HCT116 (cell line): ENCODE measurements at regions not wholly inside any gene's neighbourhood (a gene's known extent, or its start where the extent isn't known, plus 50 kb on each side); places are given as distances from the start of the nearest gene placed in this dataset.

Experiments
- ATAC-seq: fragments of 200-7000 bp; cut with Tn5 transposase; 2 replicates; pipeline ENCODE4 v1.9.1; 2020; ENCODE audit warnings: mild to moderate bottlenecking, moderate library complexity
- BruUV-seq: library from RNA; stranded (reverse); fragments of 400-500 nt; replicated peaks from 2 replicates; lab custom pipeline; 2021; lab: Mats Ljungman, UMichigan
- CTCF ChIA-PET: fragments of 300-600 bp; sonication (Branson Sonifier 250); formaldehyde crosslinking; loops from one replicate; lab custom pipeline; 2021; ENCODE audit warnings: antibody characterized with exemption; lab: Charles Lee
- POLR2A ChIA-PET: fragments of 300-600, 350-600 bp; sonication (Branson Sonifier 250); formaldehyde crosslinking; loops from one replicate; lab custom pipeline; 2021; ENCODE audit warnings: antibody characterized with exemption; lab: Charles Lee
- RAD21 ChIA-PET, 2 experiments: fragments of 300-600 bp; sonication (Branson Sonifier 250); formaldehyde crosslinking; loops; one replicate each; lab custom pipeline; 2023; ENCODE audit warnings: low total read pairs in 2 of 2; ENCODE audit not compliant: uncharacterized antibody in 2 of 2, unreplicated experiment in 2 of 2, low non-redundant PET in 1 of 2; lab: Charles Lee
- DNase-seq: peaks from one replicate; pipeline ENCODE4 v3.0.0-alpha.2; 2010; ENCODE audit warnings: low read depth, low spot score
- H2AFZ ChIP-seq: fragments of 200-600 bp; shearing (Covaris generic), sonication (generic); 2 replicates; pipeline ENCODE4 v1.6.1; 2017; ENCODE audit warnings: low read depth, mixed run types, mixed read lengths, antibody characterized with exemption, low read length; ENCODE audit not compliant: poor library complexity, severe bottlenecking
- H3K27ac ChIP-seq: 2 replicates; pipeline ENCODE4 v1.5.1; 2012; ENCODE audit warnings: low read depth, low read length
- H3K27me3 ChIP-seq: fragments of 200-600 bp; sonication (generic); 2 replicates; pipeline ENCODE4 v1.6.1; 2016; ENCODE audit warnings: mixed run types, low read length, mixed read lengths; ENCODE audit not compliant: insufficient read depth
- H3K36me3 ChIP-seq, 2 experiments: fragments of 200-500 bp in 1 of 2; fragments of 200-600 bp in 1 of 2; sonication (Bioruptor generic) in 1 of 2; sonication (generic) in 1 of 2; 2 replicates each; pipeline versions ENCODE4 v1.5.1 to v1.6.1; 2014 to 2016; ENCODE audit warnings: low read length in 2 of 2, inconsistent platforms in 1 of 2, mixed read lengths in 1 of 2, mixed run types in 1 of 2; ENCODE audit not compliant: insufficient read depth in 2 of 2, control insufficient read depth in 1 of 2
- H3K4me1 ChIP-seq, 2 experiments: fragments of 200-600 bp in 1 of 2; sonication (generic) in 1 of 2; 2 replicates each; pipeline versions ENCODE4 v1.5.1 to v1.6.1; 2012 to 2017; ENCODE audit warnings: low read length in 2 of 2, inconsistent platforms in 1 of 2, mild to moderate bottlenecking in 1 of 2, mixed read lengths in 1 of 2, mixed run types in 1 of 2, moderate library complexity in 1 of 2; ENCODE audit not compliant: insufficient read depth in 2 of 2, control insufficient read depth in 1 of 2
- H3K4me2 ChIP-seq: fragments of 200-600 bp; sonication (generic); 2 replicates; pipeline ENCODE4 v1.6.1; 2017; ENCODE audit warnings: mixed run types, low read length, mixed read lengths
- H3K4me3 ChIP-seq, 2 experiments: fragments of 200-600 bp in 1 of 2; sonication (generic) in 1 of 2; replicated peaks in 1 of 2; 2 replicates each; pipeline ENCODE4 v1.5.1; 2011 to 2016; ENCODE audit warnings: low read length in 2 of 2, control low read depth in 1 of 2, low read depth in 1 of 2, mild to moderate bottlenecking in 1 of 2, mixed read lengths in 1 of 2, mixed run types in 1 of 2
- H3K79me2 ChIP-seq: fragments of 200-600 bp; sonication (generic); 2 replicates; pipeline ENCODE4 v1.6.1; 2017; ENCODE audit warnings: mild to moderate bottlenecking, mixed run types, low read length, moderate library complexity, mixed read lengths; ENCODE audit not compliant: insufficient read depth
- H3K9ac ChIP-seq: fragments of 200-600 bp; sonication (generic); 2 replicates; pipeline ENCODE4 v1.6.1; 2016; ENCODE audit warnings: low read length, mixed read lengths
- H3K9me2 ChIP-seq: fragments of 200-600 bp; sonication (generic), shearing (Covaris generic); 2 replicates; pipeline ENCODE4 v1.6.1; 2017; ENCODE audit warnings: mixed run types, mild to moderate bottlenecking, moderate library complexity; ENCODE audit not compliant: insufficient read depth
- H3K9me3 ChIP-seq, 2 experiments: fragments of 200-500 bp in 1 of 2; fragments of 200-600 bp in 1 of 2; sonication (Bioruptor generic) in 1 of 2; sonication (generic) in 1 of 2; 2 replicates each; pipeline ENCODE4 v1.6.1; 2014 to 2017; ENCODE audit warnings: low read length in 2 of 2, mixed read lengths in 2 of 2, inconsistent platforms in 1 of 2, low read depth in 1 of 2, mild to moderate bottlenecking in 1 of 2, mixed run types in 1 of 2, moderate library complexity in 1 of 2; ENCODE audit not compliant: control insufficient read depth in 1 of 2, insufficient read depth in 1 of 2
- H4K20me1 ChIP-seq: fragments of 200-600 bp; sonication (generic), shearing (Covaris generic); 2 replicates; pipeline ENCODE4 v1.6.1; 2017; ENCODE audit warnings: mixed run types, mild to moderate bottlenecking, moderate library complexity; ENCODE audit not compliant: insufficient read depth
- CBX3 ChIP-seq: IDR thresholded peaks from 2 replicates; pipeline ENCODE4 v1.6.1; 2012; ENCODE audit warnings: low read depth
- CEBPB ChIP-seq: IDR thresholded peaks from 2 replicates; pipeline ENCODE4 v1.6.1; 2012; ENCODE audit warnings: low read depth
- EGR1 ChIP-seq: IDR thresholded peaks from 2 replicates; pipeline ENCODE4 v1.6.1; 2012; ENCODE audit warnings: low read depth
- ELF1 ChIP-seq: IDR thresholded peaks from 2 replicates; pipeline ENCODE4 v1.6.1; 2012; ENCODE audit warnings: low read depth, borderline replicate concordance
- EZH2 ChIP-seq: fragments of 200-600 bp; sonication (generic); IDR thresholded peaks from 2 replicates; pipeline ENCODE4 v1.6.1; 2017; ENCODE audit warnings: antibody characterized with exemption, mixed run types
- EZH2phosphoT487 ChIP-seq: fragments of 200-600 bp; IDR thresholded peaks from 2 replicates; pipeline ENCODE4 v1.6.1; 2018; ENCODE audit warnings: antibody characterized with exemption, borderline replicate concordance
- FOSL1 ChIP-seq: IDR thresholded peaks from 2 replicates; pipeline ENCODE4 v1.6.1; 2012; ENCODE audit warnings: low read depth
- JUND ChIP-seq: IDR thresholded peaks from 2 replicates; pipeline ENCODE4 v1.6.1; 2012
- POLR2A ChIP-seq: IDR thresholded peaks from 2 replicates; pipeline ENCODE4 v1.7.0; 2011; ENCODE audit warnings: borderline replicate concordance; ENCODE audit not compliant: insufficient read depth, insufficient read length; ENCODE audit errors: extremely low read depth
- POLR2AphosphoS5 ChIP-seq: IDR thresholded peaks from 2 replicates; pipeline ENCODE4 v1.6.1; 2011; ENCODE audit warnings: mild to moderate bottlenecking, low read depth, low read length, moderate library complexity
- RAD21 ChIP-seq: IDR thresholded peaks from 2 replicates; pipeline ENCODE4 v1.6.1; 2012; ENCODE audit warnings: low read depth, mild to moderate bottlenecking
- SIN3A ChIP-seq: IDR thresholded peaks from 2 replicates; pipeline ENCODE4 v1.6.1; 2012; ENCODE audit warnings: low read depth
- TCF7L2 ChIP-seq: IDR thresholded peaks from 2 replicates; pipeline ENCODE4 v1.7.0; 2011; ENCODE audit warnings: borderline replicate concordance, inconsistent platforms; ENCODE audit not compliant: insufficient read depth, insufficient read length; ENCODE audit errors: extremely low read depth
- ZNF274 ChIP-seq: fragments of 200-500 bp; sonication (Bioruptor generic); IDR thresholded peaks from 2 replicates; pipeline ENCODE4 v1.6.1; 2014; ENCODE audit warnings: mild to moderate bottlenecking, low read depth, low read length, inconsistent platforms
- intact Hi-C: fragments of 100-400 bp; cut with micrococcal nuclease; formaldehyde crosslinking; loops from 2 replicates; pipeline ENCODE4 v1.10.0; 2022
- TF ChIP-seq, protein P1 (sequence below): IDR thresholded peaks from 2 replicates; pipeline ENCODE4 v1.6.1; 2011; ENCODE audit warnings: mild to moderate bottlenecking, low read length, moderate library complexity; ENCODE audit not compliant: insufficient replicate concordance; ENCODE audit errors: extremely low read depth
- TF ChIP-seq, protein P2 (sequence below), 3 experiments: fragments of 200-600 bp in 1 of 3; sonication (generic) in 1 of 3; IDR thresholded peaks in 2 of 3; conservative IDR thresholded peaks in 1 of 3; 2 replicates each; pipeline ENCODE4 v1.5.1; 2012 to 2017; ENCODE audit warnings: low read depth in 2 of 3, low read length in 2 of 3, antibody characterized with exemption in 1 of 3, borderline replicate concordance in 1 of 3, control low read depth in 1 of 3, mild to moderate bottlenecking in 1 of 3, mixed read lengths in 1 of 3, mixed run types in 1 of 3, moderate library complexity in 1 of 3; ENCODE audit not compliant: insufficient read depth in 1 of 3

DNA sequence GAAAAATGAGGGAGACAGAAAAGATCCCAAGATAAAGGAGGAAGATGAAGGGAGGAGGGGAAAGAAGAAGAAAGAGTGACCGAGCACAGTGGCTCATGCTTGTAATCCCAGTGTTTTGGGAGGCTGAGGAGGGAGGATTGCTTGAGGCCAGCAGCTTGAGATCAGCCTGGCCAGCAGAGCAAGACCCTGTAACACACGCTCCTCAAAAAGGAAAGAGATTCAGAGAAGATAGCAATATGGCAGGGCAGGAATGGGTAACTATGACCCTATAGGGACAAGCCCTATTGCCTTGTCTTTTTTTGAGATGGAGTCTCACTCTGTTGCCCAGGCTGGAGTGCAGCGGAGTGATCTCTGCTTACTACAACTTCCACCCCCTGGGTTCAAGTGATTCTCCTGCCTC is 116.9 kb upstream of the MAP1LC3B2 start:
- H3K4me1 ChIP-seq: peaks cover 0 to 12% of the 10 kb centered on the region in 2 experiments; a peak in 3 of 4 replicates
- no peaks in the 10 kb centered on the region for H3K79me2 ChIP-seq
- no peak overlapping the region for H3K9ac ChIP-seq
- no peak overlapping the region for H3K4me2 ChIP-seq
- H2AFZ ChIP-seq: no peak overlapping the region
- no peak for TF ChIP-seq CBX3
- TF ChIP-seq EZH2: no peak
- TF ChIP-seq FOSL1: no peak
- no peak for TF ChIP-seq SIN3A
- no peak for TF ChIP-seq ZNF274
- TF ChIP-seq CEBPB: no peak
- TF ChIP-seq TCF7L2: no peak
- ChIA-PET RAD21 (no interaction called here), CTCF (no interaction called here), POLR2A (interaction anchor here (1.0 to 1.2 kb wide), 2 partner anchors 8 to 13 kb away, joined by 3 to 4 read pairs; no protein-coding TSS in a partner anchor)
- DNase-seq (no peak), ATAC-seq (no peak)
- no peaks in the 10 kb centered on the region for H3K36me3 ChIP-seq
- H3K27ac ChIP-seq: no peak overlapping the region
- no peak overlapping the region for H3K4me3 ChIP-seq
- intact Hi-C loops: no loop called here
- no TSS peak for BruUV-seq
- no peaks in the 10 kb centered on the region for H3K27me3 ChIP-seq
- H3K9me3 ChIP-seq: no peaks in the 10 kb centered on the region
- no peaks in the 10 kb centered on the region for H4K20me1 ChIP-seq
- H3K9me2 ChIP-seq: no peaks in the 10 kb centered on the region

DNA sequence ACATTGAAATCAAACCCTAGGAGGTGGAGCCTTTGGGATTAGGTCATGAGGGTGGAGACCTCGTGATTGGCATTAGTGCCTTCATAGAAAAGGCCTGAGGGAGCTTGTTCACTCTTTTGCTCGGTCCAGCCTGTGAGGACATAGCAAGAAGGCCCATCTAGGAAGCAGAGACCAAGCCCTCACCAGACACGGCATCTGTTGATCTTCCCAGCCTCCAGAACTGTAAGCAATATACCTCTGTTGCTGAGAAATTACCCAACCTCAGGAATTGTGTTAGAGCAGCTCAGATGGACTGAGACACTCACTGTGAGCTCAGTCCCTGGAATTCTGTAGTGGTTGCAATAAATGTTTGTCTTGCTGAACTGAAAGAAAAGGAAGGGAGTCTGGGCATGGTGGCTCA is 116.2 kb upstream of the MAP1LC3B2 start:
- CTCF ChIA-PET: no interaction called here
- Histone ChIP-seq H3K36me3 (no peaks in the 10 kb centered on the region), H3K27me3 (no peaks in the 10 kb centered on the region), H3K9ac (no peak overlapping the region), H3K79me2 (no peaks in the 10 kb centered on the region), H3K4me3 (no peak overlapping the region), H3K9me3 (no peaks in the 10 kb centered on the region), H3K27ac (no peak overlapping the region), H3K4me1 (peaks cover 0 to 8% of the 10 kb centered on the region in 2 experiments; a peak in 3 of 4 replicates), H2AFZ (no peak overlapping the region), H4K20me1 (no peaks in the 10 kb centered on the region), H3K4me2 (no peak overlapping the region), H3K9me2 (no peaks in the 10 kb centered on the region)
- TF ChIP-seq, protein P1, sequence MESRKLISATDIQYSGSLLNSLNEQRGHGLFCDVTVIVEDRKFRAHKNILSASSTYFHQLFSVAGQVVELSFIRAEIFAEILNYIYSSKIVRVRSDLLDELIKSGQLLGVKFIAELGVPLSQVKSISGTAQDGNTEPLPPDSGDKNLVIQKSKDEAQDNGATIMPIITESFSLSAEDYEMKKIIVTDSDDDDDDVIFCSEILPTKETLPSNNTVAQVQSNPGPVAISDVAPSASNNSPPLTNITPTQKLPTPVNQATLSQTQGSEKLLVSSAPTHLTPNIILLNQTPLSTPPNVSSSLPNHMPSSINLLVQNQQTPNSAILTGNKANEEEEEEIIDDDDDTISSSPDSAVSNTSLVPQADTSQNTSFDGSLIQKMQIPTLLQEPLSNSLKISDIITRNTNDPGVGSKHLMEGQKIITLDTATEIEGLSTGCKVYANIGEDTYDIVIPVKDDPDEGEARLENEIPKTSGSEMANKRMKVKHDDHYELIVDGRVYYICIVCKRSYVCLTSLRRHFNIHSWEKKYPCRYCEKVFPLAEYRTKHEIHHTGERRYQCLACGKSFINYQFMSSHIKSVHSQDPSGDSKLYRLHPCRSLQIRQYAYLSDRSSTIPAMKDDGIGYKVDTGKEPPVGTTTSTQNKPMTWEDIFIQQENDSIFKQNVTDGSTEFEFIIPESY: no peak
- TF ChIP-seq JUND (no peak), TCF7L2 (no peak), ELF1 (no peak), ZNF274 (no peak), CBX3 (no peak), POLR2AphosphoS5 (no peak), FOSL1 (no peak), POLR2A (no peak), EGR1 (no peak), CEBPB (no peak), EZH2phosphoT487 (no peak), RAD21 (no peak)
- TF ChIP-seq, protein P2, sequence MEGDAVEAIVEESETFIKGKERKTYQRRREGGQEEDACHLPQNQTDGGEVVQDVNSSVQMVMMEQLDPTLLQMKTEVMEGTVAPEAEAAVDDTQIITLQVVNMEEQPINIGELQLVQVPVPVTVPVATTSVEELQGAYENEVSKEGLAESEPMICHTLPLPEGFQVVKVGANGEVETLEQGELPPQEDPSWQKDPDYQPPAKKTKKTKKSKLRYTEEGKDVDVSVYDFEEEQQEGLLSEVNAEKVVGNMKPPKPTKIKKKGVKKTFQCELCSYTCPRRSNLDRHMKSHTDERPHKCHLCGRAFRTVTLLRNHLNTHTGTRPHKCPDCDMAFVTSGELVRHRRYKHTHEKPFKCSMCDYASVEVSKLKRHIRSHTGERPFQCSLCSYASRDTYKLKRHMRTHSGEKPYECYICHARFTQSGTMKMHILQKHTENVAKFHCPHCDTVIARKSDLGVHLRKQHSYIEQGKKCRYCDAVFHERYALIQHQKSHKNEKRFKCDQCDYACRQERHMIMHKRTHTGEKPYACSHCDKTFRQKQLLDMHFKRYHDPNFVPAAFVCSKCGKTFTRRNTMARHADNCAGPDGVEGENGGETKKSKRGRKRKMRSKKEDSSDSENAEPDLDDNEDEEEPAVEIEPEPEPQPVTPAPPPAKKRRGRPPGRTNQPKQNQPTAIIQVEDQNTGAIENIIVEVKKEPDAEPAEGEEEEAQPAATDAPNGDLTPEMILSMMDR (IDR thresholded peaks at IDR 0.05 in 2 of 3, conservative IDR thresholded peaks at IDR 0.05 in 1 of 3; ENCODE audit: borderline replicate concordance in 1 of 3, insufficient read depth in 1 of 3, low read depth in 2 of 3, low read length in 2 of 3): no peak
- BruUV-seq: no TSS peak
- ATAC-seq (no peak), DNase-seq (no peak)
- intact Hi-C loops: no loop called here
- RAD21 ChIA-PET: no interaction called here
- POLR2A ChIA-PET: interaction anchor here (1.2 kb wide), 1 partner anchor 9 kb away, joined by 4 read pairs; no protein-coding TSS in a partner anchor
